Right atrium auricular region (tissue), 2 donors: ENCODE measurements at regions not wholly inside any gene's neighbourhood (a gene's known extent, or its start where the extent isn't known, plus 50 kb on each side); places are given as distances from the start of the nearest gene placed in this dataset.

Experiments
- DNase-seq: peaks from one replicate; pipeline ENCODE4 v3.0.0-alpha.2; 2019; ENCODE audit warnings: low spot score
- H3K27ac ChIP-seq, 2 donors: fragments of 200-600 bp; sonication (generic); 1 replicate in 1 of 2; 2 replicates in 1 of 2; pipeline ENCODE4 v1.5.1; 2016 to 2019
- H3K27me3 ChIP-seq, 2 donors: fragments of 200-600 bp; sonication (generic); one replicate each; pipeline versions ENCODE4 v1.5.1 to v1.6.0; 2017 to 2019
- H3K36me3 ChIP-seq: fragments of 200-600 bp; sonication (generic); one replicate; pipeline ENCODE4 v1.5.1; 2016
- H3K4me1 ChIP-seq, 2 donors: fragments of 200-600 bp; sonication (generic); one replicate each; pipeline versions ENCODE4 v1.5.1 to v1.6.0; 2017 to 2019
- H3K4me3 ChIP-seq, 2 donors: fragments of 200-600 bp; sonication (generic); 1 replicate in 1 of 2; 2 replicates in 1 of 2; pipeline ENCODE4 v1.5.1; 2017 to 2019; ENCODE audit warnings: mild to moderate bottlenecking in 1 of 2, moderate library complexity in 1 of 2
- H3K9me3 ChIP-seq, 2 donors: fragments of 200-600 bp; sonication (generic); one replicate each; pipeline ENCODE4 v1.5.1; 2019
- TF ChIP-seq, protein P1 (sequence below), 2 donors: fragments of 200-600 bp; sonication (generic); IDR thresholded peaks; one replicate each; pipeline ENCODE4 v1.5.1; 2019; ENCODE audit warnings: antibody characterized with exemption in 2 of 2

- no peak for DNase-seq
- Histone ChIP-seq H3K27ac (no peak overlapping the region), H3K27me3 (no peaks in the 10 kb centered on the region), H3K36me3 (no peaks in the 10 kb centered on the region), H3K9me3 (no peaks in the 10 kb centered on the region), H3K4me1 (no peaks in the 10 kb centered on the region), H3K4me3 (no peak overlapping the region)
- TF ChIP-seq, protein P1, sequence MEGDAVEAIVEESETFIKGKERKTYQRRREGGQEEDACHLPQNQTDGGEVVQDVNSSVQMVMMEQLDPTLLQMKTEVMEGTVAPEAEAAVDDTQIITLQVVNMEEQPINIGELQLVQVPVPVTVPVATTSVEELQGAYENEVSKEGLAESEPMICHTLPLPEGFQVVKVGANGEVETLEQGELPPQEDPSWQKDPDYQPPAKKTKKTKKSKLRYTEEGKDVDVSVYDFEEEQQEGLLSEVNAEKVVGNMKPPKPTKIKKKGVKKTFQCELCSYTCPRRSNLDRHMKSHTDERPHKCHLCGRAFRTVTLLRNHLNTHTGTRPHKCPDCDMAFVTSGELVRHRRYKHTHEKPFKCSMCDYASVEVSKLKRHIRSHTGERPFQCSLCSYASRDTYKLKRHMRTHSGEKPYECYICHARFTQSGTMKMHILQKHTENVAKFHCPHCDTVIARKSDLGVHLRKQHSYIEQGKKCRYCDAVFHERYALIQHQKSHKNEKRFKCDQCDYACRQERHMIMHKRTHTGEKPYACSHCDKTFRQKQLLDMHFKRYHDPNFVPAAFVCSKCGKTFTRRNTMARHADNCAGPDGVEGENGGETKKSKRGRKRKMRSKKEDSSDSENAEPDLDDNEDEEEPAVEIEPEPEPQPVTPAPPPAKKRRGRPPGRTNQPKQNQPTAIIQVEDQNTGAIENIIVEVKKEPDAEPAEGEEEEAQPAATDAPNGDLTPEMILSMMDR (IDR thresholded peaks at IDR 0.05): no peak
Measured at GRCh38 chr2:122422384-122422991, 667.0 kb downstream of the TSN start.

- Histone ChIP-seq H3K27me3 (no peaks in the 10 kb centered on the region), H3K4me3 (no peak overlapping the region), H3K36me3 (no peaks in the 10 kb centered on the region), H3K9me3 (no peaks in the 10 kb centered on the region), H3K4me1 (no peaks in the 10 kb centered on the region), H3K27ac (no peak overlapping the region)
- no peak for DNase-seq
- TF ChIP-seq, protein P1 (IDR thresholded peaks at IDR 0.05): no peak
Measured at GRCh38 chr2:122423934-122424333, 668.5 kb downstream of the TSN start.

- no peak for DNase-seq
- no peak overlapping the region for H3K4me3 ChIP-seq
- no peaks in the 10 kb centered on the region for H3K4me1 ChIP-seq
- H3K9me3 ChIP-seq: no peaks in the 10 kb centered on the region
- no peaks in the 10 kb centered on the region for H3K27me3 ChIP-seq
- no peak overlapping the region for H3K27ac ChIP-seq
- TF ChIP-seq, protein P1 (IDR thresholded peaks at IDR 0.05): no peak
- no peaks in the 10 kb centered on the region for H3K36me3 ChIP-seq
Measured at GRCh38 chr2:122433123-122433754, 677.8 kb downstream of the TSN start.

- H3K36me3 ChIP-seq: no peaks in the 10 kb centered on the region
- H3K27ac ChIP-seq: no peak overlapping the region
- no peaks in the 10 kb centered on the region for H3K4me1 ChIP-seq
- H3K9me3 ChIP-seq: peaks cover 0 to 6% of the 10 kb centered on the region in 2 donors
- no peak for DNase-seq
- H3K4me3 ChIP-seq: no peak overlapping the region
- TF ChIP-seq, protein P1 (IDR thresholded peaks at IDR 0.05): no peak
- no peaks in the 10 kb centered on the region for H3K27me3 ChIP-seq
Measured at GRCh38 chr2:122445003-122445402, 689.6 kb downstream of the TSN start.

DNA sequence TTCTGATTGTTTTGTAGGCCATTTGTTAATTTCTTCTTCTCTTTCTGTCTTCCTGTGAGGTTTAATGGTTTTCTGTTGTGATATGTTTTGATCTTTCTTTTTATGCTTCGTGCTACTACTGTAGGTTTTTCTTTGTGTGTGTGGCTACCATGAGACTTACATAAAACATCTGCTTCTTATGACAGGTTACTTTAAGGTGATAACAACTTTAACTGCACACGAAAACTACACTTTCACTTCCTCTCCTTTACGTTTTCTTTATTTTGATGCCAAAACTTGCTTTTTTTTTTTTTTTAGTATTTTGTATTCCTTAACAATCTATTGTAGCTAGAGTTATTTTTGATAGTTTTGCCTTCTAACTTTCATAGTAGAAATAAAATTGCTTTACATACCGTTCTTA, 691.3 kb downstream of the TSN start:
- peaks cover 0 to 6% of the 10 kb centered on the region in 2 donors for H3K9me3 ChIP-seq
- H3K27ac ChIP-seq: no peak overlapping the region
- H3K4me1 ChIP-seq: no peaks in the 10 kb centered on the region
- TF ChIP-seq, protein P1 (IDR thresholded peaks at IDR 0.05): no peak
- no peak overlapping the region for H3K4me3 ChIP-seq
- no peak for DNase-seq
- no peaks in the 10 kb centered on the region for H3K27me3 ChIP-seq
- no peaks in the 10 kb centered on the region for H3K36me3 ChIP-seq

DNA sequence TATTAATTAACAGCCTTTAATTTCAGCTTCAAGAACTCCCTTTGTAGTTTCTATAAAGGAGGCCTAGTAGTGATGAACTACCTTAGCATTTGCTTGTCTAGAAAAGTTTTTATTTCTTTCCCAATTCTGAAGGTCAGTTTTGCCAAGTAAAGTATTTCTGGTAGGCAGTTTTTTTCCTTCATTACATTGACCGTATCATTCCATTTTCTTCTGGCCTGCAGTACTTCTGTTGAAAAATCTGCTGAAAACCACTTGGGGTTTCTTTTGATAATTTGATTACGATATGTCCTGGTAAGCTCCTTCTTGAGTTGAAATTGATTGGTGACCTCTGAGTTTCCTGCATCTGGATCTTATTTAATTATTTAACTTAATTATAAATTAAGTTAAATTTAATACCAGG, 691.8 kb downstream of the TSN start:
- no peak for DNase-seq
- TF ChIP-seq, protein P1 (IDR thresholded peaks at IDR 0.05): no peak
- Histone ChIP-seq H3K27me3 (no peaks in the 10 kb centered on the region), H3K4me1 (no peaks in the 10 kb centered on the region), H3K36me3 (no peaks in the 10 kb centered on the region), H3K4me3 (no peak overlapping the region), H3K27ac (no peak overlapping the region), H3K9me3 (peaks cover 0 to 6% of the 10 kb centered on the region in 2 donors)
